Hepatocyte (in vitro differentiated cells): ENCODE measurements at regions not wholly inside any gene's neighbourhood (a gene's known extent, or its start where the extent isn't known, plus 50 kb on each side); places are given as distances from the start of the nearest gene placed in this dataset.

Experiments
- DNase-seq: peaks from one replicate; pipeline ENCODE4 v3.0.0-alpha.2; 2016; ENCODE audit warnings: low spot score
- H2AFZ ChIP-seq: fragments of 200-600 bp; sonication (generic); 2 replicates; pipeline ENCODE4 v1.6.0; 2016; ENCODE audit warnings: antibody characterized with exemption, mild to moderate bottlenecking
- H3K27ac ChIP-seq: fragments of 200-600 bp; sonication (generic); 2 replicates; pipeline ENCODE4 v1.5.1; 2016; ENCODE audit warnings: mild to moderate bottlenecking
- H3K27me3 ChIP-seq: fragments of 200-600 bp; sonication (generic); 2 replicates; pipeline ENCODE4 v1.6.1; 2016
- H3K36me3 ChIP-seq: fragments of 200-600 bp; sonication (generic); replicated peaks from 2 replicates; pipeline ENCODE4 v1.5.1; 2016; ENCODE audit warnings: low read depth; ENCODE audit not compliant: insufficient read depth
- H3K4me1 ChIP-seq: fragments of 200-600 bp; sonication (generic); 2 replicates; pipeline ENCODE4 v1.5.1; 2016; ENCODE audit warnings: mild to moderate bottlenecking, moderate library complexity; ENCODE audit not compliant: insufficient read depth
- H3K4me2 ChIP-seq: fragments of 200-600 bp; sonication (generic); 2 replicates; pipeline ENCODE4 v1.6.0; 2016
- H3K4me3 ChIP-seq: fragments of 200-600 bp; sonication (generic); 2 replicates; pipeline ENCODE4 v1.5.1; 2016; ENCODE audit warnings: mild to moderate bottlenecking
- H3K79me2 ChIP-seq: fragments of 200-600 bp; sonication (generic); 2 replicates; pipeline ENCODE4 v1.6.0; 2017; ENCODE audit warnings: mild to moderate bottlenecking
- H3K9me2 ChIP-seq: fragments of 200-600 bp; sonication (generic); replicated peaks from 2 replicates; pipeline ENCODE4 v1.6.0; 2017; ENCODE audit warnings: mild to moderate bottlenecking; ENCODE audit not compliant: insufficient read depth
- H3K9me3 ChIP-seq: fragments of 200-600 bp; sonication (generic); 2 replicates; pipeline ENCODE4 v1.5.1; 2016; ENCODE audit warnings: low read depth, mild to moderate bottlenecking
- H4K20me1 ChIP-seq: fragments of 200-600 bp; sonication (generic); 2 replicates; pipeline ENCODE4 v1.6.0; 2016; ENCODE audit warnings: mild to moderate bottlenecking; ENCODE audit not compliant: insufficient read depth, poor library complexity, severe bottlenecking
- EZH2 ChIP-seq: fragments of 200-600 bp; sonication (generic); IDR thresholded peaks from 2 replicates; pipeline ENCODE4 v1.6.1; 2016; ENCODE audit warnings: antibody characterized with exemption, mild to moderate bottlenecking, borderline replicate concordance
- EZH2phosphoT487 ChIP-seq: fragments of 200-600 bp; sonication (generic); IDR thresholded peaks from one replicate; pipeline ENCODE4 v1.6.1; 2018; ENCODE audit warnings: antibody characterized with exemption, mild to moderate bottlenecking, low read depth, moderate library complexity; ENCODE audit not compliant: unreplicated experiment, severe bottlenecking
- WGBS: methylation state at CpG from one replicate; pipeline ENCODE4 v1.1.6; 2016; ENCODE audit warnings: low lambda C conversion rate; ENCODE audit errors: missing lambda C conversion rate; 5-methylcytosine and 5-hydroxymethylcytosine counted together
- TF ChIP-seq, protein P1 (sequence below): fragments of 200-600 bp; sonication (generic); IDR thresholded peaks from 2 replicates; pipeline ENCODE4 v1.5.1; 2016; ENCODE audit warnings: antibody characterized with exemption, mild to moderate bottlenecking; ENCODE audit not compliant: poor library complexity

DNA sequence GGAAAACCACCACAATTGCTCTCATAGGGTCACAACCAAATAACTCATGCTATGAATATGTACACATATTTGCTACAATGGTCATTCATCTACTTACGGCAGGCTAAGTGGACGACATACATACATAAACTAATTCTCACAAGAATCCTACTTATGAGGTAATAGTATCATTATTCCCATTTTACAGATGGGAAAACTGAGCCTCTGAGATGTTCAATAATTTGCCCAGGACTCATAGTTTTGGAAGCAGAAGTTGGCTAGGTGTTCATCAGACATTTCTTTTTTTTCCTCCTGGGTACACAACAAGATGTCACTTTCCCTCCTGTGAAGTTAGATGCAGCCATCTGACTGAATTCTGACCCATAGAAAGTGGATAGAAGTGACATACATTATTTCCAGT lies 89.0 kb upstream of the PKDCC start:
- DNase-seq = no peak
- no peaks in the 10 kb centered on the region for H3K27me3 ChIP-seq
- H4K20me1 ChIP-seq = no peaks in the 10 kb centered on the region
- peaks cover 12% of the 10 kb centered on the region for H3K4me1 ChIP-seq
- H3K9me2 ChIP-seq = no peaks in the 10 kb centered on the region
- no peaks in the 10 kb centered on the region for H3K9me3 ChIP-seq
- no peak overlapping the region for H3K27ac ChIP-seq
- no peak overlapping the region for H3K4me3 ChIP-seq
- no peak overlapping the region for H3K4me2 ChIP-seq
- H3K79me2 ChIP-seq = no peaks in the 10 kb centered on the region
- no peaks in the 10 kb centered on the region for H3K36me3 ChIP-seq
- H2AFZ ChIP-seq = no peak overlapping the region
- TF ChIP-seq EZH2 (no peak), EZH2phosphoT487 (no peak)
- WGBS = 97% methylated on average over 2 of the region's 2 CpGs

DNA sequence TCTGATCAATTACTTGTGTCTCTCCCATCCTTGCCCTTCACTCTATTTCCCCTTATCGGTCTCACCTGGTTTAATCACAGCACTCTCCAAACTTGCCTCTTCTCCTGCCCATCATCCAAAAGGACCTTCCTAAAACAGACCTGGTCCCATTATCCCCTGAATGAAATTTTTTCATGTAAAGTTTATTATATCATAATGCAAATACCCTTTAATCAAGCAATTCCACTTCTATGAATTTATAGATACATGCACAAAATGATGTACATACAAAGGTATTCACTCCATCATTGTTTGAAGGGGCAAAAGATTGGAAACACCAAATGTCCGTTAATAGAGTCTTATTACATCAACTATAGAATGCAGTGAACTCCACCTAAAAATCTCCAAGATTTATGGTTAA lies 88.1 kb upstream of the PKDCC start:
- Histone ChIP-seq H3K9me3 (no peaks in the 10 kb centered on the region), H2AFZ (no peak overlapping the region), H3K4me2 (no peak overlapping the region), H3K4me1 (peaks cover 20% of the 10 kb centered on the region), H3K79me2 (no peaks in the 10 kb centered on the region), H4K20me1 (no peaks in the 10 kb centered on the region), H3K27me3 (no peaks in the 10 kb centered on the region), H3K36me3 (no peaks in the 10 kb centered on the region), H3K9me2 (no peaks in the 10 kb centered on the region), H3K27ac (no peak overlapping the region), H3K4me3 (no peak overlapping the region)
- no peak for DNase-seq
- TF ChIP-seq EZH2phosphoT487 (no peak), EZH2 (no peak)
- TF ChIP-seq, protein P1, sequence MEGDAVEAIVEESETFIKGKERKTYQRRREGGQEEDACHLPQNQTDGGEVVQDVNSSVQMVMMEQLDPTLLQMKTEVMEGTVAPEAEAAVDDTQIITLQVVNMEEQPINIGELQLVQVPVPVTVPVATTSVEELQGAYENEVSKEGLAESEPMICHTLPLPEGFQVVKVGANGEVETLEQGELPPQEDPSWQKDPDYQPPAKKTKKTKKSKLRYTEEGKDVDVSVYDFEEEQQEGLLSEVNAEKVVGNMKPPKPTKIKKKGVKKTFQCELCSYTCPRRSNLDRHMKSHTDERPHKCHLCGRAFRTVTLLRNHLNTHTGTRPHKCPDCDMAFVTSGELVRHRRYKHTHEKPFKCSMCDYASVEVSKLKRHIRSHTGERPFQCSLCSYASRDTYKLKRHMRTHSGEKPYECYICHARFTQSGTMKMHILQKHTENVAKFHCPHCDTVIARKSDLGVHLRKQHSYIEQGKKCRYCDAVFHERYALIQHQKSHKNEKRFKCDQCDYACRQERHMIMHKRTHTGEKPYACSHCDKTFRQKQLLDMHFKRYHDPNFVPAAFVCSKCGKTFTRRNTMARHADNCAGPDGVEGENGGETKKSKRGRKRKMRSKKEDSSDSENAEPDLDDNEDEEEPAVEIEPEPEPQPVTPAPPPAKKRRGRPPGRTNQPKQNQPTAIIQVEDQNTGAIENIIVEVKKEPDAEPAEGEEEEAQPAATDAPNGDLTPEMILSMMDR = no peak
- 94% methylated on average over 2 of the region's 2 CpGs for WGBS

DNA sequence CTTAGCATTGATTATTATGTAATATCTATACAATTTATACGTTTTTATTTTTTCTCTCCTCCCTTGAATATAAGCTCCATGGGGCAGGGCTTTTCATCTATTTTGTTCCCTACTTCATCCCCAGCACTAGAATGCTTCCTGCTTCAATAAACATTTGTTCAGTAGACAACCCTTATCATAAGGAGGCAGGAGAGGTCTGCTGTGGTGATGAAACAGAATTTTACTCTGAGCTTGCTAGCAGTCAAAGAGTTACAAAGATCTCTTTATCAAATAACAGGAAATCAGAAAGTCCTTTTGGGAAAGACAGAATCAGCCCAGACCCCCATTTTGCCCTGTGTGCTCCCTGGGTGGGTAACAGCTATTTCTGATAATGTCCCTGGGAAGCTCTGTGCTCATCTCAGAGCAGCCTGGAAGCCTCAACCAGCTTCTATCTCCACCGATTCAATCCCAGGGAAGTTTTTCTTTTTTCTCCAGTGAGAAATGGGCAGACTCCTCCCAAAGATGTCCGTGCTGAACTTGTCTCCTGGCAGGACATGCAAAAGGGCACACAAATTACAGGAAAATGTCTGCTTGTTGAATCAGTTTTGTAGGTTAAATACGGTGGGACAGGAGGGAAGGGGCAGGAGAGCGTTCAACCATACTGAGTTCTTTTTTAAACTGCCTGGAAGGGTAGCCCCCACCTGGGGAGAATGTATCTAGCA lies 84.7 kb upstream of the PKDCC start:
- Histone ChIP-seq H2AFZ (no peak overlapping the region), H3K27ac (peak overlapping the region; percentile 77), H3K27me3 (no peaks in the 10 kb centered on the region), H3K9me2 (no peaks in the 10 kb centered on the region), H3K4me3 (no peak overlapping the region), H3K4me2 (peak overlapping the region; percentile 8), H3K79me2 (no peaks in the 10 kb centered on the region), H3K4me1 (peaks cover 40% of the 10 kb centered on the region), H3K9me3 (no peaks in the 10 kb centered on the region), H4K20me1 (no peaks in the 10 kb centered on the region), H3K36me3 (no peaks in the 10 kb centered on the region)
- DNase-seq = no peak
- TF ChIP-seq, protein P1 = no peak
- TF ChIP-seq EZH2phosphoT487 (no peak), EZH2 (no peak)
- WGBS = 38% methylated on average over 5 of the region's 5 CpGs

DNA sequence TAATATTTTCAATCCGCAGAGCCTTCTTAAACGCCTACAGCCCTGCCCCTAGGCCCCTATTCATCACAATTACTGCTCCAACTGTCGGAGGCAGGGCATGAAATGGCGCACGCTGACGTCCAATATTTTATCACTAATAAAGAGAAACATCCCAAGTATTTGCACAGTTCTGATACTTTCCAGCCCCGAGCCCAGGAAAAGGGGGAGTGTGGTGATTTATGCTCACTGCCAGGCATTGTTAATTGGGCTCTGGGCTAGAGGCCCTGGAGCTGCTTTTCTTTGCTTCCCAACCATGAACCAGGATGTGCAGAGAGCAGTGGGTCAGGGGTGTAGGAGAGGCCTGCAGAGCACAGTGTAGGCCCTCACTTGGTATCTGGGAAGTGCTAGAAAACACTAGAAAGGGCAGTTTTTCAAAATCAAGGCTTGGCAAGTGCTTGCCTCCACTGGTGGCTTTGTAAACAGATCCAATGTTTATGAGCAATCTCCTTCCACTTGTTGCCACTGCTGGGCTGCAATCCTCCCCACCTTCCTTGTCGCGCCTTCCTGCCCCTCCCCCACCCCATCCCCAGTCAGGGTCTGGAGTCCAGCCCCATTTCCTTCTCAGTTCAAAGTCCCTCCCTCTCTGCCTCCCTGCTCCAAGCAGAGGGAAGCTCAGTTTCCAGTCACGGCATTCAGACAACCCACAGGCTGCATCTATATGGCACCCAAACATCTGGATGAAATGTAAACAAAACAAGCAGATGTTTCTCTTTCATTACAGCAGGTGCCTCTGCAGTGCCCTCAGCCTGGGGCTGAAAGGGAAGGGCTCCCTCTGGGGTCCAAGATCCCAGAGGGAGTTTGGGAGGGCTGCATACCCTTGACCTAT lies 83.9 kb upstream of the PKDCC start:
- H4K20me1 ChIP-seq = no peaks in the 10 kb centered on the region
- DNase-seq = peak; percentile 90
- H3K4me1 ChIP-seq = peaks cover 40% of the 10 kb centered on the region
- WGBS = 27% methylated on average over 9 of the region's 10 CpGs
- no peaks in the 10 kb centered on the region for H3K9me2 ChIP-seq
- H3K27ac ChIP-seq = peak overlapping the region; percentile 77
- no peaks in the 10 kb centered on the region for H3K9me3 ChIP-seq
- H3K4me3 ChIP-seq = no peak overlapping the region
- H3K79me2 ChIP-seq = no peaks in the 10 kb centered on the region
- no peaks in the 10 kb centered on the region for H3K36me3 ChIP-seq
- no peak for TF ChIP-seq EZH2phosphoT487
- TF ChIP-seq, protein P1 = no peak
- TF ChIP-seq EZH2 = no peak
- H2AFZ ChIP-seq = no peak overlapping the region
- H3K27me3 ChIP-seq = no peaks in the 10 kb centered on the region
- peak overlapping the region; percentile 8 for H3K4me2 ChIP-seq
